ENCODE measurements at regions not wholly inside any gene's neighbourhood (a gene's known extent, or its start where the extent isn't known, plus 50 kb on each side); places are given as distances from the start of the nearest gene placed in this dataset.

GRCh38 chr13:90032841-90033493 lies 1314.5 kb upstream of the MIR17HG start:
- Histone ChIP-seq H3K36me3 (ENCODE audit: control insufficient read depth, insufficient read depth, low read length) (no peaks in the 10 kb centered on the region), H3K9me3 (ENCODE audit: control insufficient read depth, insufficient read depth, low read length) (peaks cover 14% of the 10 kb centered on the region), H3K4me1 (ENCODE audit: control insufficient read depth, insufficient read depth, low read length) (no peaks in the 10 kb centered on the region), H3K4me3 (ENCODE audit: low read length) (no peak overlapping the region), H3K27me3 (ENCODE audit: control insufficient read depth, insufficient read depth, low read length) (no peaks in the 10 kb centered on the region), H3K27ac (ENCODE audit: low read length) (no peak overlapping the region)
- no peak overlapping the region for H3K27ac Mint-ChIP-seq
- H3K4me3 Mint-ChIP-seq = no peak overlapping the region
- 85% methylated on average over 14 of the region's 14 CpGs for WGBS (ENCODE audit: insufficient coverage)
- no peaks in the 10 kb centered on the region for H3K4me1 Mint-ChIP-seq
- no peak for TF ChIP-seq CTCF (IDR thresholded peaks at IDR 0.05)
- H3K36me3 Mint-ChIP-seq = peaks cover 6% of the 10 kb centered on the region
- DNase-seq (no peak), ATAC-seq (no peak)
- intact Hi-C loops (cut with micrococcal nuclease) = no loop called here
- no peaks in the 10 kb centered on the region for H3K27me3 Mint-ChIP-seq (ENCODE audit: low read depth in 2 of 2)
- peaks cover 4 to 16% of the 10 kb centered on the region in 2 donors for H3K9me3 Mint-ChIP-seq

- TF ChIP-seq CTCF (IDR thresholded peaks at IDR 0.05) = no peak
- peaks cover 21 to 24% of the 10 kb centered on the region in 2 donors for H3K9me3 Mint-ChIP-seq
- Histone ChIP-seq H3K27ac (ENCODE audit: low read length) (no peak overlapping the region), H3K4me1 (ENCODE audit: control insufficient read depth, insufficient read depth, low read length) (no peaks in the 10 kb centered on the region), H3K4me3 (ENCODE audit: low read length) (no peak overlapping the region), H3K36me3 (ENCODE audit: control insufficient read depth, insufficient read depth, low read length) (no peaks in the 10 kb centered on the region), H3K27me3 (ENCODE audit: control insufficient read depth, insufficient read depth, low read length) (no peaks in the 10 kb centered on the region), H3K9me3 (ENCODE audit: control insufficient read depth, insufficient read depth, low read length) (no peaks in the 10 kb centered on the region)
- H3K36me3 Mint-ChIP-seq = no peaks in the 10 kb centered on the region
- DNase-seq = no peak
- H3K27ac Mint-ChIP-seq = no peak overlapping the region
- no peak overlapping the region for H3K4me3 Mint-ChIP-seq
- 84% methylated on average over 3 of the region's 3 CpGs for WGBS (ENCODE audit: insufficient coverage)
- no peaks in the 10 kb centered on the region for H3K27me3 Mint-ChIP-seq (ENCODE audit: low read depth in 2 of 2)
- no peaks in the 10 kb centered on the region for H3K4me1 Mint-ChIP-seq
- intact Hi-C loops (cut with micrococcal nuclease) = no loop called here
- no peak for ATAC-seq
Measured at GRCh38 chr13:90039516-90039915, 1308.0 kb upstream of the MIR17HG start.

GRCh38 chr13:90047600-90047999 lies 1299.9 kb upstream of the MIR17HG start:
- no peak overlapping the region for H3K4me3 Mint-ChIP-seq
- Histone ChIP-seq H3K4me1 (ENCODE audit: control insufficient read depth, insufficient read depth, low read length) (no peaks in the 10 kb centered on the region), H3K9me3 (ENCODE audit: control insufficient read depth, insufficient read depth, low read length) (peaks cover 16% of the 10 kb centered on the region), H3K36me3 (ENCODE audit: control insufficient read depth, insufficient read depth, low read length) (no peaks in the 10 kb centered on the region), H3K4me3 (ENCODE audit: low read length) (no peak overlapping the region), H3K27me3 (ENCODE audit: control insufficient read depth, insufficient read depth, low read length) (no peaks in the 10 kb centered on the region), H3K27ac (ENCODE audit: low read length) (no peak overlapping the region)
- H3K9me3 Mint-ChIP-seq = peaks cover 16 to 28% of the 10 kb centered on the region in 2 donors
- H3K36me3 Mint-ChIP-seq = peaks cover 6% of the 10 kb centered on the region
- no peaks in the 10 kb centered on the region for H3K4me1 Mint-ChIP-seq
- no peaks in the 10 kb centered on the region for H3K27me3 Mint-ChIP-seq (ENCODE audit: low read depth in 2 of 2)
- intact Hi-C loops (cut with micrococcal nuclease) = no loop called here
- ATAC-seq = no peak
- H3K27ac Mint-ChIP-seq = no peak overlapping the region
- TF ChIP-seq CTCF (IDR thresholded peaks at IDR 0.05) = no peak
- no peak for DNase-seq
- WGBS (ENCODE audit: insufficient coverage) = 90% methylated on average over 2 of the region's 2 CpGs
